ENCODE measurements at regions not wholly inside any gene's neighbourhood (a gene's known extent, or its start where the extent isn't known, plus 50 kb on each side); places are given as distances from the start of the nearest gene placed in this dataset.

GRCh38 chr3:150312018-150312657 is 96.0 kb upstream of the TSC22D2 start:
- Mint-ChIP-seq H3K27me3 (ENCODE audit: low read depth) (no peaks in the 10 kb centered on the region), H3K4me3 (no peak overlapping the region), H3K9me3 (no peaks in the 10 kb centered on the region), H3K4me1 (peaks cover 13 to 16% of the 10 kb centered on the region in 2 experiments), H3K36me3 (ENCODE audit: insufficient read depth in 1 of 3, low read depth in 3 of 3) (no peaks in the 10 kb centered on the region), H3K27ac (no peak overlapping the region)
- Histone ChIP-seq H2BK12ac (ENCODE audit: insufficient read length, low read depth, low read length) (no peak overlapping the region), H4K5ac (ENCODE audit: insufficient read length, low read depth, low read length) (no peak overlapping the region), H3K4me1 (ENCODE audit: insufficient read depth, low read length) (0 out of 2 replicates have a peak, but pooled peaks cover 4% of the 10 kb centered on the region), H3K4me2 (ENCODE audit: insufficient read depth, insufficient read length, low read length) (no peak overlapping the region), H3K9me3 (ENCODE audit: control insufficient read depth, low read depth, low read length) (no peaks in the 10 kb centered on the region), H3K23me2 (ENCODE audit: insufficient read length, low read depth, low read length, poor library complexity, severe bottlenecking) (no peaks in the 10 kb centered on the region), H3K4ac (ENCODE audit: low read depth, low read length) (no peak overlapping the region), H3K56ac (ENCODE audit: insufficient read length, low read depth, low read length) (no peak overlapping the region), H3K27me3 (ENCODE audit: insufficient read depth, low read length) (no peaks in the 10 kb centered on the region), H3K18ac (ENCODE audit: insufficient read length, low read depth, low read length) (no peak overlapping the region), H3K79me2 (ENCODE audit: insufficient read depth, low read length) (no peaks in the 10 kb centered on the region), H2AK5ac (ENCODE audit: insufficient read length, low read length) (no peak overlapping the region), H3K79me1 (ENCODE audit: insufficient read depth, low read depth, low read length, poor library complexity, severe bottlenecking) (no peaks in the 10 kb centered on the region), H2BK120ac (ENCODE audit: low read depth, low read length, poor library complexity, severe bottlenecking) (no peak overlapping the region), H2AFZ (ENCODE audit: low read length) (no peak overlapping the region), H2BK20ac (ENCODE audit: low read depth, low read length, poor library complexity, severe bottlenecking) (no peak overlapping the region), H4K91ac (ENCODE audit: insufficient read length, low read depth, low read length) (no peak overlapping the region), H4K8ac (replicated peaks; ENCODE audit: insufficient read length, low read depth, low read length) (no peak overlapping the region), H3K14ac (ENCODE audit: insufficient read depth, low read length) (no peak overlapping the region), H2BK15ac (ENCODE audit: low read depth, low read length) (no peak overlapping the region), H2BK5ac (ENCODE audit: insufficient read length, low read length) (no peak overlapping the region), H3K27ac (ENCODE audit: insufficient read length, low read depth, low read length) (no peak overlapping the region), H4K20me1 (ENCODE audit: control insufficient read depth, insufficient read depth, insufficient read length) (no peaks in the 10 kb centered on the region), H3K23ac (ENCODE audit: insufficient read length, low read depth, low read length) (no peak overlapping the region), H3K9ac (ENCODE audit: extremely low read depth, insufficient read length, low read length) (no peak overlapping the region), H3T11ph (ENCODE audit: low read length) (no peak overlapping the region)
- DNase-seq = no peak
- no peak; the same call in 2 of the 3 replicates for TF ChIP-seq CTCF (conservative IDR thresholded peaks at IDR 0.05)
- no CpG with 5 or more reads among the region's 1 CpG for WGBS (ENCODE audit: extremely low coverage, insufficient read length, low lambda C conversion rate)
